Activated gamma-delta T cell treated with Interleukin-2 at 50 U/mL for 16 hours (primary cell): ENCODE measurements at regions not wholly inside any gene's neighbourhood (a gene's known extent, or its start where the extent isn't known, plus 50 kb on each side); places are given as distances from the start of the nearest gene placed in this dataset.

Experiments used
- DNase-seq: peaks from one replicate; pipeline ENCODE4 v3.0.0-alpha.2; 2020

DNA sequence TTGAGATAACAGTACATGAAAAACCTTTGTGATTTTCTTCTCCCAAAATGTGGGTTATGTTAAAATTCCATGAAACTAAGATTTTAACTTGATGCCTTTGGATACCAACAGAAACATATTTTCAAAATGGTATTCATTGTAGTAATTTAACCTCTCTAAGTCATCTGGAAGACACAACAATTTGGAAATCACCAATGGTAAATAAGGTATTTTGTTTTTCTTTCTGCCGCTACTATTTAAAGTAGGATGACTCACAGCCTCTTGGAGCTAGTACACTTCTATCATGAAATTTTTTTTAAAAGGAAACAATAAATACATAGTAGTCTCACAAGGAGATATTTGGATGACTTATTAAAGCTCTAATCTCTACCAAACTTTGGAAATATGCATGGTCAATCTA lies 291.6 kb upstream of the VEPH1 start:
- DNase-seq: no peak

DNA sequence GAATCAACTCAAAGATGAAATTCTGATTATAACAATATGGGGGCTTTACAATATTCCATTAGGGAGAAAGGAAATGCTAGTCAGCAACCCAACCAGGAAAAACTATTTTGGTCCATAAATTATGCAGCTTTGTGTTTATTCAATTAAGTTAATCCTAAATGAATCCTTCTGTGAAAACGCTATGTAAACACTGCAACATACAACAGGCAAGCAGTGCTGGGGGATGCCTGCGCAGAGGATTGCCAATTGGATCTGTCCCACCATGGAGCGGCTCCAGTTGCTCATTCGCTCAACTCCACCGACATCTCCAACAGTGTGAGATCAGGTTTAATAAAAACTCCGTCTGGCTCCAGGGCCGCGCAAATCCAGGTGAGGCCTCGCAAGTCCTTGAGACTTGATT lies 290.5 kb upstream of the VEPH1 start:
- no peak for DNase-seq

DNA sequence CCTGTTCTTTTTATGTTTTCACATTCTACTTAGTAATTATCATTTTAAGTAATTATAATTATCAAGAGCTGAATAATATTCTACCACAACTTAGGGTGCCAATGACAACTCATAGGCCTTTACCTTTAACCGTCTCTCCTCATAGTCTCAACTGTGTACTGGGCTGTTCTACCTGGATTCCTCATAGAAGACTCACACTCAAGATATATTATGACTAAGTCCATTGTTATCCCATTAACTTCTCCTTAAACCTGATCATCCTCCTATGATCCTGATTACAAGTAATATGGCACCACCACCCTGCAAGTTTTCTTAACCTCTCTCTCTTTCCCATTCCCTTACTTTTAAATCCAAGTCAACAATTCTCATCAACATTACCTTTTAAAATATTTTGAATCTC lies 285.9 kb upstream of the VEPH1 start:
- DNase-seq: no peak

DNA sequence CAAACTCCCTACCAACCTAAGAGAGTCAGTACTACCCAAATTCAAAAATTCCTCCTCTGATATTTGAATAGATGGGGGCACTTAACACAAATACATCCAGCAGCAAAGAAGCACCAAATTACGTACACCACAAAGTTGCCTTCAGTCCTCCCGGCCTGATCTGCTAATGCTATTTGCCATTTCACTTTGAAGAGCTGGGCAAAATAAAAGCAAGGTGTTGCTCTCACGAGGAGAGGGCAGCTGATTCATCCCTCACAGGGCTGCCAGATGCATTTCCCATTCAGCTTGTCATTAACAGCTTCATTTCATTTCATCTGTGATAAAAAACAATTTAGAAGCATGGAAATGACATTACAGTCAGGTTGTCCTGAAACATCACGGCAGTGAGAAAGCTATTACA lies 283.4 kb upstream of the VEPH1 start:
- DNase-seq: no peak

DNA sequence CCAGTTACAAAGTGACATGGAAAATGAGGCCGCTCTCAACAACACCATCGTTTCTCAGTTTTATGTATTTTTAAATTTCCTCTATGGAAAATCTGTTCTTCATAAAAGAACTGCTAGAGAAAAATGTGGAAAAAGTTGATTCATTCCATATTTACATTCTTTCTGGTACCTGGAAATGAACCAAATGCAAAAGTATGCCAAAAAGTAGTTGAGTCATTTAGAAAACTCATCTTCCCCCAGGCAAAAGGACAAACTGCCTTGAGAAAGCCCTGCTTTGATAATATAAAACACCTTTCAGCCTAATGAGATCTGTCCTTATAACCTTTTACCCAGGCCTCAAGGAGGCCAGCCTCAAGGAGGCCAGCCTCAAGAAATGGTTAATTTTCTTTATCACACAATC lies 283.0 kb upstream of the VEPH1 start:
- DNase-seq: no peak

DNA sequence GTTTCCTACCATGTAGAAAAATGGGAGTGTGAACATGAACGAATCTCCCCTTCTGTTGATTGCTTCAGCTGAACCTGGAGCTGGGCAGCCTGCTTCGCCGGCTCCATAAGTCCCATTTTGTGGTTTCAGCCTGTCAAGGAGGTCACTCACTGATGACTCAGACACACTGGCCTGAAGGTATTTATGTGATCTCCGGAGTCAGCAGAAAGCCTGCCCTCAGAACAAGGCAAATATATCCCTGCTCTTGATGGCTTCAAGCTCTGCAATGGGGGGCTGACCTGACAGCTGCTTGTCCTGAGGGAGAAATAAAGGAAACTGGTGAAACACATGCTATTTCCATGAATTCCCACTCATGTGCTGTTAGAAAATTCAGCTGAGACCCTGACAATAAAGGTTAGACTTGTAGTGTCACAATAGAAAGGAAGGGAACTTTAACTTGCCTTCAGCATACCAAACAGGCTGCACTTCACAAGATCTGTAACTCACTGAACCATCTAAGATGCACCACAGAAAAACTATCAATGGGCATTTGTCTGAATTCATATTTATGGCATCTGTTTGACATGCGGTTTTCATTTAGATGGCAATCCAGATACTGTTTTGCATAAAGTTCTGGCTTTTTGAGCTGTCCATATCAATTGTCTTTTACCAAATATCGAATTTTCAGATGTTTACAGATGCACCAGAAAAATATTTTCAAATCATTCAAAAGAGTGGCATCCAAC lies 282.0 kb upstream of the VEPH1 start:
- no peak for DNase-seq

DNA sequence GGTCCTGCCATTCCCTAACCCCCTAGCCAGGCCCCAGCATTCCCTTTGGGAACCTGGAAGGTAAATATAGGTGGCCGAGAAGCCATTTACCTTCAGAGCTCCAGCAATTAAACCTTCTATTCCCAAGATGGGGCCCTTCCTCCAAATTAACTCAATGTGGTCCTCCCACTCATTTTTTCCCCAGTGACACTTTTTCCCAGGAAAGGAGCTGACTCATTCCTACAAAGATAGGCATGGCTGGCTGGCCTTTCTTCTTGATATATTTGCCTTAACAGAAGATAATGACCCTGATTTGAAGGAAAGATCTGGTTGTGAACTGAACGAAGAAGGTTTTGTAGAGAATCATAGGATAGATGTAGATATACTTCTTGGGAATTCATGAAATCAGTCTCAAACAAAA lies 279.0 kb upstream of the VEPH1 start:
- DNase-seq: no peak

DNA sequence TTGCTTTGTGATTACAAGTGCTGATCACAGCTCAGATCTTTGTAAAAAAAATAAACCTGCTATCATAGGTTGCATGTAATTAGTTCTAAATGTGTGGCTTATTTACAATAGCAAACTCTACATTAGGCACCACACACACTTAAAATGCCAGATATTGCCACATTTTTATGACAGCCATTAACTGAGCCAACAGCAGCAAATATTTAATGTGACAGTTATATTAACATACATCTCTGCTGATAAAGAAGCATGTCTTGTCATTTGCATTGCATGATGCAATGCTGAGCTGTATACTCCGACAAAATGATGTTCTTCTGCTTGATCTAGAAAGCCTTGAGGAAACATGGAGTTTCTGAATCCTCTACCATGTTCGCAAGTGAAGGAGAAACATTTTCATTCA lies 273.6 kb upstream of the VEPH1 start:
- no peak for DNase-seq

DNA sequence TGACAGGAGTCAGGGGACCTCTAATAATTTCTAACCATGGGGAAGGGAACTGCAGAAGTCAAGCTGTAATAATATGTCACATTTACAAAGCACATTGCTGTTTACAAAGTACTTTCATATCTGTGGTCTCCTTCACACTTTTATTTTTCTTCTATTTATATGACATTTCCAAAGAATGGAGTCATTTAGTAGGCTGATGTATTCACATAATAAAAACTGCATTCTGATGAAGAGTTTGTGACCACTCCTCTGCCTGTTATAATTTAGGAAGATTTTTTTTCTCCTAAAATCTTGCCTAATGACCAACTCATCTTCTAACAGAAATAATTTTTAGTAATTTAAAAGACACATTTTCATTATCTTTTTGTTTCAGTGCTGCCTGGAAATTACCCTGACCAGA lies 272.2 kb upstream of the VEPH1 start:
- no peak for DNase-seq

DNA sequence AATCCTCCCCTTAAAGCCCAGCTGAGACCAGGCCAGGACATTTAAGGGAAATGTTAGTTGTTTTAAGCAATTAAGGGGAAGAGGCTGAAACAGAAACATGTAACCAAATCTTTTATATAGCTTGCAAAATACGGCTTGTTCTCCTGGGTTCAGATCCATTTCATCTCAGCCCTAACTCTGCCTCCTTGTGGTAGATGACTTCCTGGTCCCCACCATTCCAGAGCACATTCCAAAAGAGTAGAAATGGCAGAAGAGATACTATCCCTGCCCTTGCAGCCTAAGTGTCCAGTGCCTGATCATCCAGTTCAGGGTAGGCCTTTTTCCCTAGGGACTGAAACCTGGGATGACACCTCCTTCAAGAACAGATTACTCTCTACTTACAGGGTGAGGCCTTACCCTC lies 266.2 kb upstream of the VEPH1 start:
- DNase-seq: no peak

DNA sequence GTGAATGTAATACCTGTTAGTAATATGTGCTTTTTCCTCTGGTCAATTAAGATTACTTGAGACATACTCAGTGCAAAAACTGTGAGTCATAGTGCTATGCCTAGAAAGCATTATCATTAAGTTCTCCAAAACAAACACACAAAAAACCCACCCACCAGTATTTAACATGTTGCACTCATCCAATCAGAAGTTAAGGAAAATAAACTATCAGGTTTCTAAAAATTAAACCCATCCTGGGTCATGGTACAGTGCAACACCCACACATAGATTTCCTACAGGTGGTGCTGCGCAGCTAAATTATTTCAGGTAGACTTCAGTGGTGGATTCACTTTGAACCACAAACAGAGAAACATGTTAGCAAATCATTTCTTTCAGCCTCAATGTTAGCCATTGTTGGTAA lies 264.4 kb upstream of the VEPH1 start:
- no peak for DNase-seq

DNA sequence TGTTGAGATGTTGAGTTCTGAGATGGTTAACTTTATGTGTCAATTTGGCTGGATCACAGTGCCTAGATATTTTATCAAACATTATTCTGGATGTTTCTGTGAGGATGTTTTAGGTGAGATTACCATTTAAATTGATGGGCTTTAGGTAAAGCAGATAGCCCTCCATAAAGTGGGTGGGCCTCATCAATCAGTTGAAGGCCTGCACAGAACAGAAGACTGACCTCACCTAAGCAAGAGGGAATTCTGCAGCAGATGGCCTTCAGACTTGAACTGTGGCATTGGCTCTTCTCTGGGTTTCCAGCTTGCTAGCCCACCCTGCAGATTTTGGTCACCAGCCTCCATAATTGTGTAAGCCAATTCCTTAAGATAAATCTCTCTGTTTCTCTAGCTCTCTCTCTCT lies 260.4 kb upstream of the VEPH1 start:
- DNase-seq: no peak

DNA sequence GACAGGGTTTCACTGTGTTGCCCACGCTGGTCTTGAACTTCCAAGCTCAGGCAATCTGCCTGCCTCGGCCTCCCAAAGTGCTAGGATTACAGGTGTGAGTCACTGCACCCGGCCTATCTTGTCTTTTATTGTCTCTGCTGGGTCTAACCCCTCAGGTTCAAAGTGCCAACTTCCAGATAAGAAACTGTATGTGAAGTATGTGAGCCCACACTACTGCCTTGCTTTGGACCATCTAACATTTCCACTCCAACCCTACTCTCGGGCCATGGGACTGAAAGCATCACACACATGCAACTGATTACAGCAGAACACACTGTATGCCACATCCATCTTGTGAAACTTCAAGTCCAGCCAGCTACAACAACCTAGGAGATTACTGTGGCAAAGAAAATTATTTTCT lies 256.1 kb upstream of the VEPH1 start:
- no peak for DNase-seq

DNA sequence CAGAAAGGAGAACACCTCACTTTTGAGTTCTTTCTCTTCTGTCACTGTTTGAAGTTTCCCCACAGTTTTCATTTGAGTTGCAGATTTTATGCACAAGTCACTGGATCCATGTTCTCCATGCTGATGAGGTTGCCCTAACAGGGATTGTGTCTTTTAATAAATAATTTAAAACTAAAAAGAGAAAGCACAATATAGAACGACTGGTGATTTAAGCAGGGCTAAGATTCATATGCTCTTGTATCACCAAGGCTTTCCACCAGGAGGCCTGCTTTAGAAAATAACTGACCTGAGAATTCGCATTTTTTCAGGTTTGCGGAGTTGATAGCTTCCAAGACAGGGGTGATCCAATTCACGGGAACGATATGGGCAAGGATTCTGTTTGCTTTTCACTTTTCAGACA lies 252.0 kb upstream of the VEPH1 start:
- no peak for DNase-seq

DNA sequence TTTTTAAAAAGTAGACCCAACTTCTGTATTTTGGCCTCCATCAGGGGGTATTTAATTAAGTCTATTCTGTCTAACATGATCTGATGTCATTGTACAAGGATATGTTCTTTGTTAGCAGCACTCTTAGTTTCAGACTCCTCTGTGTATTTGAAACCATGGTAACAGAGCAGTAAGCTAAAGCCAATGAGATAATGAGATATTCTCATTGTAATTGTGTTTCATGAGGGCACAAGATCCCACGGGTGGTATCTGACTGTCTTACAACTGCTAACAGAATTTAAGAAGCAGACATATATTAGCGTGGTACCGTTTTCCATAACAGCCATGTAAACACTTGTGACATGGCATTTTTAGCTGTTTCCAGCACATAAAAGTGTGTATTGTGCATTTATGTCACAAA lies 251.2 kb upstream of the VEPH1 start:
- no peak for DNase-seq

DNA sequence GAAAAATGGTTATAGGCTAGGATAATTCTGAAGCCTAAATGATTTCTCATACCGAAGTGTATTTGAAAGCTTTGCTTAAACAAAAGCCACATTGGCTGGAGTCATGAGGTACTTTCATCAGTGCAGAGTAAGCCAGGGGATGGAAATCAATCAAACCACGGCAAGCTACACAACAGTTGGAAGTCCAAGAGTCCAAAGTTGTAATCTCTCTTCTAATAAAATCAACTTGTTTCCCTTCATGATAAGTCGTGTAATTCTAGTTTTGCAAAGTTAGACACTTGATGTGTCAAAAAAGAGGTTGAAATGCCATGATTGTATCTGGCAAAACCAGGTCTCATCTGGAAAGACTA lies 250.5 kb upstream of the VEPH1 start:
- no peak for DNase-seq

DNA sequence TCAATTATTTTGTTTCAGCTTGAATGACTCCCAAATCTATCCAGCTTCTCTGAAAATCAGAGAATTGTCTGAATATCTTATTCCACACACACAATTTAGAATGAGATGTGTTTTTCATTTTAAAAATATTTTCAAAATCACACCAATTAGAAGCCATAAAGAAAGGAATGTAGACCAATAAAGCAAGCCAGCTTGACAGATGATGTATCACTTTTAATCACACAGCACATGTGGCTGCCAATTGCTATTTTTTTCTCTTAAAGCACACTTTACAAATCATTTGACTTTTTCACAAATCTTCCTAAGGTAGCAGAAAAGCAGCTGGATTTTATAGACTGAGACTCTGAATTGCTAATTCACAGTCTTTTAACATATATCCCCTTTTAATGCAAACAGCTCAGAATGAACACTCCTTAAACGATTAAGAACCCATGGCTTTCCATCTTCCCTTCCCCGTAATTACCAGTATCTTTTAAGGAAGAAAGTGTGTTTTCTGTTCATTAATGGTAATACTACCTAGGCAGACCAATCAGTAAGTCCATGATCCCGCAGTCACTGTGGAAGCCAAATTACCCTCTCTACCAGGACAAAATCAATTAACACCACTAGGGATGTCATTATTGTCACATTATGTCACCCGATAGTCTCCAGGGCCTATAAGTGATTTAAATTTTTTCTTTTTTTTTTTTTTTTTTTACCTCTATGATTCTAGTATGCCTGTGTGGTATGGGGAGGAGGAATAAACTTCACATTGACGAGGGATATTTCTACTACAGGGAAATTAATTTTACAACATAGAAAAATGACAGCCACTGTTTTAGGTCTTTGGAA lies 250.0 kb upstream of the VEPH1 start:
- DNase-seq: no peak

DNA sequence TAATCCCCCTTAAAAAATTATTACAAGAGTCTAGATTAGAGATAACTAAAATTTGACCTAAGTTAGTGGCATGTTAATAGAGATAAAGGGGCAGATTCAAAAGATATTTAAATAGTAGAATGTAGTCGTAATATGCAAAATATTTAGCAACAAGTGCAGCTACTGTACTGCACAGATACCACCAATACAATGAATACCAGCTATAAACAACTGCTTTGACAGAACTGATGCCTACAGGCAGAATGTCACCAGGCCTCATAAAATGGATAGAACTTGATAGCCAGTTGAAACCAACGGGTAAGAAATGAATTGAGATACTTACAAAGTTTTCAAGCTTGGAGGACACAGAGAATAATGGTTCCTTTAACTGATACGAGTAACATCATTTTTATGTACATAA lies 249.3 kb upstream of the VEPH1 start:
- no peak for DNase-seq

DNA sequence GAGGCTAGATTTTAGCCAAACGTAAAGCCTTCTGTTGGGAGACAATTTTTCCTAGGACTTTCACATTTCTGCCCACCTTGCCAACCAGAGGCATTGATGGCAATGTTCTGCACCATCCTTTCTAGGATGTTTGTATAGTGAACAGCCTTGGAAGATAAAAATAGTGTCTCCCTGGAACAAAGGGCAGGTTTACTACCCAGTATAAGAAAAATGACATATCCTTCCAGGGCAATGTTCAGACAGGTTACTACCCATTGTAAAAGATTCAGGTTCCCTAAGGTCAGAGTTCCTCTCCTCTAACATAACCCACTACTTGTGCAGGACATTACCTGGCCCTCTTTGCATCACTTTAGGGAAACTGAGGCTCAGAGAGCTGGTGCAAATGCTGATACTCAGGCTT lies 248.2 kb upstream of the VEPH1 start:
- DNase-seq: no peak

DNA sequence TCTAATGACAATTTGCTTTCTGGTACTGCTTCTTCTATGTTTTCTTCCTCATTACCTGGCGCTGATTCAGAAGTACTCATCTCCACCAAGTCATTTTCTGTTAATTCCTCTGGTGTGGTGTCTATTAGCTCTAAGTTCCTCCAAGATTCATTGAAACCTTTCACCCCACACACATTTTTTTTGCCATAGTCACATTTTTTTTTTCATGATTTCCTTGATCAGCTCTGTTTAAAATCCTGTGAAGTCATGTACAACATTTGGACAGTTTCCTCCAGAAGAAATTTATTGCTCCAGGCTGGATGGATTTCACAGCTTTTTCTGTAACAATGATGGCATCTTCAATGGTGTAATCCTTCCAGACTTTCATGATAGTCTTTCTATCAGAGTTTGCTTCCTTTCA lies 243.2 kb upstream of the VEPH1 start:
- DNase-seq: no peak

DNA sequence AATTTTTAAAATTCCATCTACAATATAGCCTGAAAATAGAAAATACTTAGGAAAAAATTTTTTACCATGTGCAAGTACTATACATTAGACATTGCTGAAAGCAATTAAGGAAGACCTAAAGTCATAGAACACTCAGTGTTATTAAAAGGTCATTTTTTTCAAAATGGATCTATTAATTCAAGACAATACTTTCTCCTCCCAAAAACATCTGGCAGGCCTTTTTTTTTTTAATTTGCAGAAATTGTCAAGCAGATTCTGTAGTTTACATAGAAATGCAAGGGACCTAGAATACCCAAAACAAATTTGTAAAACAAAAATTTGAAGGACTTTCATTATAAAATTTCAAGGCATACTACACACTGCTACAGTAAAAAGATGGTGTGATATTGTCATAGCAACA lies 238.4 kb upstream of the VEPH1 start:
- DNase-seq: no peak

DNA sequence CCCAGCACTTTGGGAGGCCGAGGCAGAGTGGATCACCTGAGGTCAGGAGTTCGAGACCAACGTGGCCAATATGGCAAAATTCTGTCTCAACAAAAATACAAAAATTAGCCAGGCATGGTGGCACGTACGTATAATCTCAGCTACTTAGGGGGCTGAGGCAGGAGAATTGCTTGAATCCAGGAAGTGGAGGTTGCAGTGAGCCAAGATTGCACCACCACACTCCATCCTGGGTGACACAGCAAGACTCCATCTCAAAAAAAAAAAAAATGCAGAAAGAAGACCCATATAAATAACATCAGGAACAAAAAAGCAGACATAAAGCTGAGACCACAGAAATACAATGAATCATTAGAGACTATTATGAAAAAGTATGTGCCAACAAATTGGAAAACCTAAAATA lies 235.2 kb upstream of the VEPH1 start:
- no peak for DNase-seq

DNA sequence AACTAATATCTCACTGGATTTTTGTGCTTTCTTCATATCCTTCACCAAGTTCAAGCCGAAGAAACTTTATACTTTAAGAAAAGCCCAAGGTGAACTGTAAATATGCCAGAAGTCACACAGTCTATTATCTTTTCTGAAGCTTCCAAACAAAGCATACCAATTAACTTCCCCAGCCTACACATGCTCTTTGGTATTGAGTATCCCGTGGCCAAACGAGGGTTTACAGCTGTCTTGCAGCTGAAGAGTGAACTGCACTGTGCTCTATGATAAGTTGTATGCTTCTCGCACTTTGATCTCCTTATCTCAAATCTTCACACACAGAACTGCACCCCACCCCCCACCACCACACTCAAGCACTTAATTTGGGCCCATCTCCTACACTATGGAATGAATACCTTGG lies 215.6 kb upstream of the VEPH1 start:
- no peak for DNase-seq

DNA sequence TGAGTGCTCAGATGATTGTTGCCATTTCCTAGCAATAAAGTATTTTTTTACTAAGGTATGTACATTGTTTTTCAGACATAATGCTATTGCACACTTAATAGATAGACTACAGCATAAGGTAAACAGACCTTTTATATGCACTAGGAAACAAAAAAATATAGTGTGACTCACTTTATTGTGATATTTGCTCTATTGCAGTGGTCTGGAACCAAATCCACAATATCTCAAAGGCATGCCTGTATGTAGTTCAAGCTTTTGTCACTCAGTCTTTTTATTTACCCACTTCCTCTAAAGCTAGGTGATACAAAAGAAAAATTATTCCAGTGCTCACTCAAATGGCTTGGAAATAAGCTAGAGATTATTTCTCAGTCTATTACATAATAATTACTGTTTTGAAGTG lies 209.9 kb upstream of the VEPH1 start:
- no peak for DNase-seq

DNA sequence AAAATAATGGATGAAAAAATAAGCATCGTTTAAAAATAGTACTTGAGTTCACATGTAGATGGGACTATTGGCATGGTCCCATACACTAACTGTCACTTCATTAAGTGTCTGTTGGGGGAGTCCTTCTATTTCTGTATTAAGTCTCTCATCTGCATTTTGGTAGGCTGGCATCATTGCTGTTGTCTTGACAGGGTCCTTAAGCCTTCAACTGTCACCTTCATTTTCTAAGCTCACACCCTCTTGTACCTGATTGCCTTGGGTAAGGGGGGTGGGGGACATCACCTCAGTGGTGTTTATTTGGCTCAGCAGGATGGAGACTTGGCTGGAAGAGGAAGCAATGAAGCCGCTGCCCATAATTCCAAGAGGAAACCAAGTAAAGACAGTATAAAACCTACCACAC lies 202.0 kb upstream of the VEPH1 start:
- no peak for DNase-seq
